ENCODE measurements at regions not wholly inside any gene's neighbourhood (a gene's known extent, or its start where the extent isn't known, plus 50 kb on each side); places are given as distances from the start of the nearest gene placed in this dataset.

DNA sequence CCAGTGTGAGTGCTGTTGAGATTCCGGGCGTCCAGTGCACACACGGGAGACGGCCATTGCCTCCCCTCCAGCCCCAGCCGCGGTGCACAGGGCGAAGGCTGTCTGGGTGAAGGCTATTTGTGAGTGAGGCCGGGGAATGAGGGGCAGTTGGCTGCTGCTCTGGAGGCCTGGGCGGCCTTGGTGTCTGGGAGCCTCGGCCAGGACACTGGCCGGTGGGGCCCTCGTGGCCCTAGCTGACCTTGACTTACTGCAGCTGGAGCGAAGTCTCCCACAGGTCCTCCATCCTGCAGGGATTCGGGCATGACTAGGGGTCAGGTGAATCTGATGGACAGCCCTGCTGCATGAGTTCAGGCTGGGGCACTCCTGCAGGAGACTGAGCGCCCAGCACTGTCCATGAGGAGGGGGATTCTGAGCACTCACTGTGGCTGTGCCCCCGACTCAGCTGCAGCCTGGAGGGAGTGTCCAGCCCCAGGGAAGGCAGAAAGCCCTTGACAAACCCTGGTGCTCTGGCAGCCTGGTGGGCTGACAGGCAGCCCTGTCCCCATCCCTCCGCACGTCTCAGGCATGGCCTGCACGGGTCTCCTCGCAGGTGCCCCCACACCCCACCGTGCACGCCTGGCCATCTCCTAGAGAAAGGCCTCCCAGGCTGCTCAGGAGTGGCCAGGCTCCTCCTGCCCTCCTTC is 52.7 kb upstream of the FAM20C start:
- DNase-seq: no peak

DNA sequence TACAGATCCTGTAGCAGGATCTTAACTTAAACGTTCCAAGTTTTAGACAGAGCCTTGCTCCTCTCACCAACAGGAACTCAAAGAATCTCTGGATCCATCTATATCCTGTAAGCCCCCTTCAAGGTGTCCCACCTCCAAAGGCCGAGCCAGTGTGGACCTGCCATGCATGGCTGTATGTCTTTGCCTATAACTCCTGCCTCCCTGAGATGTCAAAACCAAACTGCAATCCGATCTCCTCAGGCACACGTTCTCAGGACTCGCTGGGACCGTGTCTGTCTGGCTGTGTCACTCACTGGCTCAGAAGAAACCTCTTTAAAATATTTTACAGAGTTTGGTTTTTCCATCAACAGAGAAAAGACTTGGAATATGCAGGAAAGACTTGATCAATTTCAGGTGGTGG is 51.4 kb upstream of the FAM20C start:
- DNase-seq: no peak

DNA sequence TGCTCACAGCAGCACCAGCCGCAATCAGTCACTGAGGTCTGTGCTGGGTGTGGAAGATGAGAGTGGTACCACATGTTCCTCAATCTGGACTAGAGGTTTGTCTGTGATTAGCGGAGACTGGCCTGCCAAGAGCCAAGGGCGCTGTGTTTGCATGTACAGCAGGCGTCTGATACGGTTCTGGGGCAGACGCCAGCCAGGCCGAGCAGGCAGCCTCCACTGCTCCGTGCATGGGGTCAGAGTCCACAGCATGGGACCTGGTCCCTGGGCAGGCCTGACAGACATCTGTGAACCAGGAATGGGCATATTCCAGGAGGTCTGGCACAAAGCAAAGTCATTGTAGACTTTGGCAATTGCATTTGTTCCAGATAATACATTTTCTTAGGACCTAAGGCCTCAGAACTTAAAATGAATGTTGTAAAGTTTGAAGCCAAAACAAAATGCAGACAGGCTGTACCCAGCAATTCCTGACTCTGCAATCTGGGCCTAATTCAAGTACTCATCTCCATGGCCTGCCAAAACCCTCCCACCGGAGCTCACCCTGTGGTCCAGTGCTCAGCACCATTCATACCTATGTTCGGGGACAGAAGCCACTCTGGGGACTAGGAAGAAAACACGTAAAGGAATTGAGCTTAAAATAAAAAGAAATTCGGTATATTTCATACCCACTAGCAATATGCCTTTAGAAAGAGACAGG is 50.0 kb upstream of the FAM20C start:
- no peak for DNase-seq
